GM12878 (cell line): ENCODE measurements at regions not wholly inside any gene's neighbourhood (a gene's known extent, or its start where the extent isn't known, plus 50 kb on each side); places are given as distances from the start of the nearest gene placed in this dataset.

ENCODE experiments used
- ATAC-seq: fragments of 200-7000 bp; cut with Tn5 transposase; 3 replicates; pipeline ENCODE4 v1.9.1; 2020; ENCODE audit warnings: mild to moderate bottlenecking, moderate library complexity
- BruUV-seq: library from RNA; stranded (reverse); fragments of 400-500 nt; replicated peaks from 2 replicates; lab custom pipeline; 2021; lab: Mats Ljungman, UMichigan
- CTCF ChIA-PET: fragments of 300-600 bp; sonication (Branson Sonifier 250); formaldehyde crosslinking; extraction: SDS; loops from one replicate; lab custom pipeline; 2021; ENCODE audit warnings: inconsistent platforms; lab: Yijun Ruan, JAX
- POLR2A ChIA-PET: fragments of 350-600 bp; formaldehyde crosslinking; extraction: SDS; loops from one replicate; lab custom pipeline; 2021; ENCODE audit warnings: inconsistent platforms; lab: Charles Lee
- RAD21 ChIA-PET: fragments of 300-600 bp; sonication (Branson Sonifier 250); formaldehyde crosslinking; loops from one replicate; lab custom pipeline; 2023; ENCODE audit warnings: antibody characterized with exemption; ENCODE audit not compliant: unreplicated experiment; lab: Charles Lee
- SMC1A ChIA-PET: fragments of 300-600 bp; sonication (Branson Sonifier 250); formaldehyde crosslinking; loops from one replicate; lab custom pipeline; 2023; ENCODE audit not compliant: unreplicated experiment, uncharacterized antibody; lab: Charles Lee
- DNase-seq: peaks from one replicate; pipeline ENCODE4 v3.0.0-alpha.2; 2011; ENCODE audit warnings: low read depth, low spot score
- FAIRE-seq: peaks from 3 replicates; lab custom pipeline; 2011; peaks lifted over from hg19 to GRCh38; lab: Jason Lieb, UNC
- H2AFZ ChIP-seq: 2 replicates; pipeline ENCODE4 v1.6.0; 2011; ENCODE audit warnings: low read depth, low read length, control low read depth; ENCODE audit not compliant: control insufficient read depth
- H3K27ac ChIP-seq: 2 replicates; pipeline ENCODE4 v1.5.1; 2011; ENCODE audit warnings: control low read depth; ENCODE audit not compliant: control insufficient read depth, insufficient read depth
- H3K27me3 ChIP-seq, 2 experiments: replicated peaks in 1 of 2; 2 replicates each; pipeline versions ENCODE4 v1.6.0 to v1.6.1; 2011; ENCODE audit warnings: low read length in 1 of 2; ENCODE audit not compliant: control insufficient read depth in 2 of 2, insufficient read depth in 2 of 2
- H3K36me3 ChIP-seq, 2 experiments: 2 replicates each; pipeline ENCODE4 v1.5.1; 2011; ENCODE audit warnings: low read length in 1 of 2; ENCODE audit not compliant: control insufficient read depth in 2 of 2, insufficient read depth in 2 of 2
- H3K4me1 ChIP-seq: 2 replicates; pipeline ENCODE4 v1.6.1; 2011; ENCODE audit warnings: mild to moderate bottlenecking, low read length, moderate library complexity, mixed read lengths; ENCODE audit not compliant: control insufficient read depth, insufficient read depth
- H3K4me2 ChIP-seq: 2 replicates; pipeline ENCODE4 v1.6.0; 2011; ENCODE audit warnings: control low read depth; ENCODE audit not compliant: control insufficient read depth, insufficient read depth
- H3K4me3 ChIP-seq: fragments of 200-600 bp; sonication (generic); 2 replicates; pipeline ENCODE4 v1.5.1; 2016
- H3K79me2 ChIP-seq: 2 replicates; pipeline ENCODE4 v1.6.0; 2011; ENCODE audit warnings: low read length; ENCODE audit not compliant: control insufficient read depth, insufficient read depth
- H3K9ac ChIP-seq: 2 replicates; pipeline ENCODE4 v1.8.0; 2011; ENCODE audit warnings: low read length, control low read depth, mixed read lengths; ENCODE audit not compliant: control insufficient read depth, insufficient read depth
- H3K9me3 ChIP-seq: replicated peaks from 3 replicates; pipeline ENCODE4 v1.5.1; 2011; ENCODE audit warnings: mild to moderate bottlenecking, low read length; ENCODE audit not compliant: control insufficient read depth, insufficient read depth
- H4K20me1 ChIP-seq: 2 replicates; pipeline ENCODE4 v1.6.0; 2011; ENCODE audit not compliant: control insufficient read depth, insufficient read depth
- BCL11A ChIP-seq: IDR thresholded peaks from 2 replicates; pipeline ENCODE4 v1.6.1; 2011; ENCODE audit warnings: low read depth, low read length
- BHLHE40 ChIP-seq, 2 experiments: fragments of 450-650 bp in 1 of 2; IDR thresholded peaks; 2 replicates each; pipeline ENCODE4 v1.6.1; 2011 to 2017; ENCODE audit warnings: low read depth in 2 of 2, borderline replicate concordance in 1 of 2, improper control_type of control experiment in 1 of 2, low read length in 1 of 2, mild to moderate bottlenecking in 1 of 2
- CHD4 ChIP-seq: fragments of 200-600 bp; sonication (generic); IDR thresholded peaks from 2 replicates; pipeline ENCODE4 v1.6.1; 2016; ENCODE audit warnings: mild to moderate bottlenecking
- GATAD2B ChIP-seq: fragments of 450-650 bp; conservative IDR thresholded peaks from 2 replicates; pipeline ENCODE4 v1.6.1; 2017; ENCODE audit warnings: low read depth, mild to moderate bottlenecking, moderate library complexity
- JUNB ChIP-seq: IDR thresholded peaks from 2 replicates; pipeline ENCODE4 v1.6.1; 2016; ENCODE audit warnings: antibody characterized with exemption, mild to moderate bottlenecking
- MTA2 ChIP-seq: fragments of 450-650 bp; IDR thresholded peaks from 2 replicates; pipeline ENCODE4 v1.6.1; 2016; ENCODE audit warnings: low read depth, mild to moderate bottlenecking, moderate library complexity
- PAX5 ChIP-seq: IDR thresholded peaks from 2 replicates; pipeline ENCODE4 v1.6.1; 2011; ENCODE audit warnings: low read depth, low read length, borderline replicate concordance
- POU2F2 ChIP-seq: IDR thresholded peaks from 3 replicates; pipeline ENCODE4 v1.6.1; 2011; ENCODE audit warnings: low read depth, mild to moderate bottlenecking, low read length, borderline replicate concordance
- RBBP5 ChIP-seq: fragments of 200-600 bp; sonication (generic); conservative IDR thresholded peaks from 2 replicates; pipeline ENCODE4 v1.6.1; 2016
- RCOR1 ChIP-seq: conservative IDR thresholded peaks from 2 replicates; pipeline ENCODE4 v1.6.1; 2012; ENCODE audit warnings: low read depth, low read length, improper control_type of control experiment
- SIN3A ChIP-seq: IDR thresholded peaks from 2 replicates; pipeline ENCODE4 v1.6.1; 2012; ENCODE audit warnings: low read depth, low read length, improper control_type of control experiment
- SMARCA5 ChIP-seq: fragments of 450-650 bp; IDR thresholded peaks from 2 replicates; pipeline ENCODE4 v1.6.1; 2017; ENCODE audit warnings: mild to moderate bottlenecking
- SP1 ChIP-seq: IDR thresholded peaks from one replicate; pipeline ENCODE4 v1.6.1; 2011; ENCODE audit warnings: low read depth, low read length
- SPI1 ChIP-seq: IDR thresholded peaks from 2 replicates; pipeline ENCODE4 v1.6.1; 2011; ENCODE audit warnings: low read depth, mild to moderate bottlenecking, low read length, moderate library complexity, borderline replicate concordance; ENCODE audit not compliant: insufficient read depth
- SREBF2 ChIP-seq: IDR thresholded peaks from 2 replicates; pipeline ENCODE4 v1.6.1; 2012; ENCODE audit warnings: mild to moderate bottlenecking, low read length
- SRF ChIP-seq, 2 experiments: IDR thresholded peaks; 2 replicates each; pipeline ENCODE4 v1.6.1; 2011; ENCODE audit warnings: low read depth in 2 of 2, low read length in 2 of 2, mild to moderate bottlenecking in 1 of 2, moderate library complexity in 1 of 2
- TCF3 ChIP-seq: IDR thresholded peaks from 2 replicates; pipeline ENCODE4 v1.6.1; 2012; ENCODE audit warnings: low read depth, mild to moderate bottlenecking, low read length, borderline replicate concordance; ENCODE audit not compliant: insufficient read depth
- TCF7 ChIP-seq: IDR thresholded peaks from 2 replicates; pipeline ENCODE4 v1.6.1; 2014; ENCODE audit warnings: antibody characterized with exemption, borderline replicate concordance
- WRNIP1 ChIP-seq: IDR thresholded peaks from 2 replicates; pipeline ENCODE4 v1.6.1; 2011; ENCODE audit warnings: low read depth, low read length, improper control_type of control experiment, borderline replicate concordance
- ZBED1 ChIP-seq: IDR thresholded peaks from 2 replicates; pipeline ENCODE4 v1.6.1; 2016; ENCODE audit warnings: borderline replicate concordance
- ZNF384 ChIP-seq: IDR thresholded peaks from 2 replicates; pipeline ENCODE4 v1.6.1; 2012; ENCODE audit warnings: low read depth, mild to moderate bottlenecking, low read length, improper control_type of control experiment, borderline replicate concordance
- ZNF622 ChIP-seq: fragments of 450-650 bp; IDR thresholded peaks from 2 replicates; pipeline ENCODE4 v1.6.1; 2017; ENCODE audit warnings: mild to moderate bottlenecking, inconsistent platforms
- WGBS: methylation state at CpG from one replicate; pipeline ENCODE4 v1.1.6; 2016; ENCODE audit warnings: low lambda C conversion rate; ENCODE audit not compliant: insufficient replicate concordance, insufficient coverage; ENCODE audit errors: missing lambda C conversion rate; 5-methylcytosine and 5-hydroxymethylcytosine counted together
- in situ Hi-C: fragments of 300-500 bp; cut with MboI; formaldehyde crosslinking; loops from 9 replicates; pipeline ENCODE4 v1.14.3; 2018; ENCODE audit warnings: mixed read lengths
- intact Hi-C: fragments of 100-400 bp; cut with micrococcal nuclease; formaldehyde crosslinking; loops from one replicate; pipeline ENCODE4 v1.14.2; 2022; ENCODE audit not compliant: unreplicated experiment

GRCh38 chr6:86306210-86306609 lies 631.1 kb upstream of the HTR1E start:
- Histone ChIP-seq H3K4me2 (no peak overlapping the region), H4K20me1 (no peaks in the 10 kb centered on the region), H3K79me2 (no peaks in the 10 kb centered on the region), H3K9me3 (no peaks in the 10 kb centered on the region), H3K27me3 (no peaks in the 10 kb centered on the region), H3K36me3 (no peaks in the 10 kb centered on the region), H3K4me1 (no peaks in the 10 kb centered on the region)
- CTCF ChIA-PET, result no interaction called here
- 10% methylated on average over 4 of the region's 4 CpGs for WGBS
- FAIRE-seq, result no peak
- no peak for ATAC-seq
- POLR2A ChIA-PET, result no interaction called here
- SMC1A ChIA-PET, result no interaction called here
- TF ChIP-seq BCL11A (no peak), MTA2 (no peak), POU2F2 (no peak), ZNF622 (no peak), SIN3A (no peak), SREBF2 (no peak)
- TF ChIP-seq, all 136 proteins: peak for 0
- DNase-seq, result no peak
- RAD21 ChIA-PET, result no interaction called here
- Histone ChIP-seq H3K9ac (no peak overlapping the region), H3K4me3 (no peak overlapping the region), H2AFZ (no peak overlapping the region), H3K27ac (no peak overlapping the region)
- in situ Hi-C loops (no loop called here), intact Hi-C loops (no loop called here)
- BruUV-seq, result no TSS peak

- no peaks in the 10 kb centered on the region for H3K27me3 ChIP-seq
- TF ChIP-seq SPI1 (no peak), WRNIP1 (no peak), RCOR1 (no peak), TCF7 (no peak), POU2F2 (no peak), TCF3 (no peak), GATAD2B (no peak), SP1 (no peak), BHLHE40 (IDR thresholded peaks at IDR 0.05; ENCODE audit: borderline replicate concordance in 1 of 2, low read depth in 2 of 2, low read length in 1 of 2) (no peak), JUNB (no peak), RBBP5 (no peak), SMARCA5 (no peak), ZNF384 (no peak), ZBED1 (no peak), CHD4 (no peak), SRF (IDR thresholded peaks at IDR 0.05; ENCODE audit: low read depth in 2 of 2, low read length in 2 of 2) (no peak), PAX5 (no peak)
- intact Hi-C loops, result no loop called here
- no TSS peak for BruUV-seq
- ChIA-PET RAD21 (no interaction called here), POLR2A (no interaction called here), CTCF (interaction anchor here (1.4 kb wide), 1 partner anchor 43 kb away, joined by 3 read pairs; no protein-coding TSS in a partner anchor), SMC1A (no interaction called here)
- H3K4me2 ChIP-seq, result no peak overlapping the region
- no peaks in the 10 kb centered on the region for H3K36me3 ChIP-seq
- H2AFZ ChIP-seq, result no peak overlapping the region
- H3K27ac ChIP-seq, result no peak overlapping the region
- in situ Hi-C loops, result no loop called here
- FAIRE-seq (no peak), DNase-seq (no peak), ATAC-seq (no peak)
- no peaks in the 10 kb centered on the region for H3K9me3 ChIP-seq
- no peak overlapping the region for H3K4me3 ChIP-seq
- no peaks in the 10 kb centered on the region for H3K4me1 ChIP-seq
- no peaks in the 10 kb centered on the region for H3K79me2 ChIP-seq
- H4K20me1 ChIP-seq, result no peaks in the 10 kb centered on the region
- no peak overlapping the region for H3K9ac ChIP-seq
Observed at GRCh38 chr6:86285876-86286275, 643.2 kb upstream of the SYNCRIP start.
